GM18861 (cell line): ENCODE measurements at regions not wholly inside any gene's neighbourhood (a gene's known extent, or its start where the extent isn't known, plus 50 kb on each side); places are given as distances from the start of the nearest gene placed in this dataset.

ENCODE experiments used
- ATAC-seq: cut with Tn5 transposase; IDR thresholded peaks from one replicate; pipeline ENCODE4 v1.9.1; 2021; ENCODE audit not compliant: unreplicated experiment

GRCh38 chr10:78426181-78426580 is 392.5 kb downstream of the RPS24 start:
- no peak for ATAC-seq

- no peak for ATAC-seq
Measured at GRCh38 chr10:78427497-78428031, 393.9 kb downstream of the RPS24 start.

GRCh38 chr10:78428579-78428978 is 394.9 kb downstream of the RPS24 start:
- no peak for ATAC-seq

- ATAC-seq = no peak
Measured at GRCh38 chr10:78429984-78430383, 396.3 kb downstream of the RPS24 start.

- ATAC-seq = no peak
Measured at GRCh38 chr10:78432583-78432982, 398.9 kb downstream of the RPS24 start.

- no peak for ATAC-seq
Measured at GRCh38 chr10:78433076-78433595, 399.5 kb downstream of the RPS24 start.

- ATAC-seq = no peak
Measured at GRCh38 chr10:78433766-78434535, 400.3 kb downstream of the RPS24 start.

- ATAC-seq = no peak
Measured at GRCh38 chr10:78434886-78435285, 401.2 kb downstream of the RPS24 start.

- ATAC-seq = no peak
Measured at GRCh38 chr10:78435484-78436221, 402.0 kb downstream of the RPS24 start.

GRCh38 chr10:78436222-78436573 is 402.5 kb downstream of the RPS24 start:
- no peak for ATAC-seq

GRCh38 chr10:78436706-78437406 is 403.2 kb downstream of the RPS24 start:
- no peak for ATAC-seq

GRCh38 chr10:78437407-78437768 is 403.7 kb downstream of the RPS24 start:
- no peak for ATAC-seq

GRCh38 chr10:78437998-78438906 is 404.6 kb downstream of the RPS24 start:
- no peak for ATAC-seq

- ATAC-seq = no peak
Measured at GRCh38 chr10:78438907-78439809, 405.5 kb downstream of the RPS24 start.

- no peak for ATAC-seq
Measured at GRCh38 chr10:78441010-78441409, 407.3 kb downstream of the RPS24 start.

- ATAC-seq = no peak
Measured at GRCh38 chr10:78441694-78442093, 408.0 kb downstream of the RPS24 start.

- ATAC-seq = no peak
Measured at GRCh38 chr10:78442836-78443550, 409.3 kb downstream of the RPS24 start.

- ATAC-seq = no peak
Measured at GRCh38 chr10:78443900-78444571, 410.4 kb downstream of the RPS24 start.
